Retinal pigment epithelial cell (primary cell): ENCODE measurements at regions not wholly inside any gene's neighbourhood (a gene's known extent, or its start where the extent isn't known, plus 50 kb on each side); places are given as distances from the start of the nearest gene placed in this dataset.

Source experiments
- DNase-seq: peaks from one replicate; pipeline ENCODE4 v3.0.0-alpha.2; 2010; ENCODE audit warnings: low read depth
- H3K4me3 ChIP-seq: 2 replicates; pipeline ENCODE4 v1.5.1; 2011; ENCODE audit warnings: mild to moderate bottlenecking, low read length, control low read depth, moderate library complexity
- TF ChIP-seq, protein P1 (sequence below): conservative IDR thresholded peaks from 2 replicates; pipeline ENCODE4 v1.5.1; 2011; ENCODE audit warnings: low read depth, low read length, control low read depth, inconsistent platforms

DNA sequence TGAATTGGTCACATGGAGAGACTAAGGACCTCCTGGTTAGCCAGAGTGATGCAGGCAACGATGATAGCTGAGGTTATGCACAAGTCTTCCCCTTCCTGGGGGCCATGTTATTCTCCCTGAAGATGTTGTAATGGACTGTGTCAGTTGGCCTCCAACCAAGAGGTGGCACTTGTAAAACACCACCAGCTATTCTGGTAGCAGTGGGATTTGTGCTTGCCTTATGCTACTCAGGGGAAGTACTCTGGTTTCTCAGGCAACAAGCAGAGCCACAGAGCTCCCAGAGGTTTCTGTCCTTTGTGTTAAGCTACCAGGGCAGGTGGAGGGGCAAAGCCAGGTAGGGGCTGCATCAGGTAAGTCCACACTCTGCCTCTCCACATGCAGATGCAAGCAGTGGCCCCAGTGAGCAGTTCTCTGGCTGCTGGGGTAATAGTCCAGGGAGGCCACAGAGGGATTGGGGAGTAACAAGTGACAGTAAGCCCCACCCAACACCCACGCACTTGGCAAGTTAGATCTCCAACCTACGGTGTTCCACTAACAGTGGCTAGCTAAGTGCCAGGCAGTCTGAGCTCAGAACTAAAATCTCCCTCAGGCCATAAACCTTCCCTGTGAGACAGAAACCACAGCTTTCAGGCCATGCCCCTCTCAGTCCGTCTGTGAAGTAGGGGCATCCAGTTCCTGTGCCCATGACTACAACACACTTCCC is 99.7 kb downstream of the RND3 start:
- no peak for DNase-seq
- TF ChIP-seq, protein P1, sequence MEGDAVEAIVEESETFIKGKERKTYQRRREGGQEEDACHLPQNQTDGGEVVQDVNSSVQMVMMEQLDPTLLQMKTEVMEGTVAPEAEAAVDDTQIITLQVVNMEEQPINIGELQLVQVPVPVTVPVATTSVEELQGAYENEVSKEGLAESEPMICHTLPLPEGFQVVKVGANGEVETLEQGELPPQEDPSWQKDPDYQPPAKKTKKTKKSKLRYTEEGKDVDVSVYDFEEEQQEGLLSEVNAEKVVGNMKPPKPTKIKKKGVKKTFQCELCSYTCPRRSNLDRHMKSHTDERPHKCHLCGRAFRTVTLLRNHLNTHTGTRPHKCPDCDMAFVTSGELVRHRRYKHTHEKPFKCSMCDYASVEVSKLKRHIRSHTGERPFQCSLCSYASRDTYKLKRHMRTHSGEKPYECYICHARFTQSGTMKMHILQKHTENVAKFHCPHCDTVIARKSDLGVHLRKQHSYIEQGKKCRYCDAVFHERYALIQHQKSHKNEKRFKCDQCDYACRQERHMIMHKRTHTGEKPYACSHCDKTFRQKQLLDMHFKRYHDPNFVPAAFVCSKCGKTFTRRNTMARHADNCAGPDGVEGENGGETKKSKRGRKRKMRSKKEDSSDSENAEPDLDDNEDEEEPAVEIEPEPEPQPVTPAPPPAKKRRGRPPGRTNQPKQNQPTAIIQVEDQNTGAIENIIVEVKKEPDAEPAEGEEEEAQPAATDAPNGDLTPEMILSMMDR: no peak
- H3K4me3 ChIP-seq: no peak overlapping the region

- H3K4me3 ChIP-seq: no peak overlapping the region
- DNase-seq: no peak
- TF ChIP-seq, protein P1: no peak
Measured at GRCh38 chr2:150385211-150385610, 102.3 kb downstream of the RND3 start.

- DNase-seq: no peak
- no peak overlapping the region for H3K4me3 ChIP-seq
- TF ChIP-seq, protein P1: no peak
Measured at GRCh38 chr2:150383587-150383986, 103.9 kb downstream of the RND3 start.

DNA sequence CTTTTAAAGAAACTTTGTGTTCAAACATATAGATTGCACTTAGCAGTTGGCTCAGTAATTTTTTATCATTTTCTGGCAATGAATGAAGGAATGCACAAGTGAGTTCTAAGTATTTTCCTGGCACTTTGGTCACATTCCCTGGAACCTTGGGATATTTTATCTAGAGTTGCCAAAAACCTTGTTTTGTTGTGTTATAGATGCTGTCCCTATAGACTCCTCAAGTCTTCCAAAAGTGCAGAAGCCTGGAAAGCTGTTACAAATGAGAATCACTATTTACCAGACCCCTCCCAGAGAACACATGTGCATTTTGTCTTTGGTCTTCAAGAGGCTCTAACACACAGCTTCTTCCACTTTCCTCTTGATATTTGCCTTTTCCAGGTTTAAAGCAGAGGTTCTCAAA is 108.3 kb downstream of the RND3 start:
- no peak for DNase-seq
- no peak overlapping the region for H3K4me3 ChIP-seq
- TF ChIP-seq, protein P1: no peak

DNA sequence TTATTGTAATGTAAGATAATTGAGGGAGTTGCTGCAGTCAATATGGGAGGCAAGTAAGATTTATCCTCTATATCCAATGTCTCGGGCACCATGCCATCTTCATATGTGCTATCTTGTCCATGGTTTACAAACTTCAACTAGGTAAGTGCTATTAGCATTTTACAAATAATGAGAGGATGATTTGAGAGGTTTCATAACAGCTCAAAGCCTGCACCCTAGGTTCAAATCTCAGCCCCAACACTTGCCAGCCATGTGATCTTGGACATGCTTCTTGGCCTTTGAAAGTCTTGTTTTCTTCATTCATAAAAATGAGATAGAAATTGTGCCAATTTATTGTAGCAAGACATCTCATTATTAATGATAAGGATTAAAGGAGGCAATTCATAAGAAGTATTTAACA is 108.8 kb downstream of the RND3 start:
- H3K4me3 ChIP-seq: no peak overlapping the region
- DNase-seq: no peak

GRCh38 chr2:150376553-150377335 is 110.7 kb downstream of the RND3 start:
- no peak overlapping the region for H3K4me3 ChIP-seq
- TF ChIP-seq, protein P1: no peak
- no peak for DNase-seq

More for the DNA sequence above, 108.8 kb downstream of the RND3 start:
- TF ChIP-seq, protein P1: no peak

DNA sequence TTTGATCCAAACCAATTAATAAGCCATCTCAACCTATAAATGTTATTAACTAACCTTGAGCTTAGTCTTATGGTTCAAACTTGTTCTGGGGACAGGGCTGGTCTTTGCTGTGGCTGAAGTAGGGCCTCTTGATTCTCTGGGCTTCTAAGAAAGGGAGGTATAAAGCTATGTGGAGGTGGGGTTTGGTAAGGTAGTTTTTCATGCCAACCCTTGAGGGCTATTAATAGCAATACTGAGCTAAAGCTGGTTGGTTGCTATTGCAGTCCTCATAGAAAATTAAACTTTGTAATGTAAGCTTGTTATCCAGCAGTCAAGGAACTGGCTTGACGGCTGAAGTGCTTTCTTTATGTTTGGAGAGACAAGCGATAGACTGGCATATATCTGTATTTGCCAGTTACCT is 112.1 kb downstream of the RND3 start:
- H3K4me3 ChIP-seq: no peak overlapping the region
- no peak for DNase-seq
- TF ChIP-seq, protein P1: no peak
